Activated effector memory CD4-positive, alpha-beta T cell treated with anti-CD3 and anti-CD28 coated beads, Interleukin-2, amount 50 U/mL, for 16 hours (primary cell): ENCODE measurements at regions not wholly inside any gene's neighbourhood (a gene's known extent, or its start where the extent isn't known, plus 50 kb on each side); places are given as distances from the start of the nearest gene placed in this dataset.
A peak's percentile ranks its signal among the peaks of the same experiment; 100 is the strongest.
"Not testable (repeated sequence)": the region's sequence is repeated elsewhere in the genome, so short reads cannot be mapped to it uniquely, and the experiment has no call there.

Experiments used
- DNase-seq: peaks from one replicate; pipeline ENCODE4 v3.0.0-alpha.2; 2020

DNA sequence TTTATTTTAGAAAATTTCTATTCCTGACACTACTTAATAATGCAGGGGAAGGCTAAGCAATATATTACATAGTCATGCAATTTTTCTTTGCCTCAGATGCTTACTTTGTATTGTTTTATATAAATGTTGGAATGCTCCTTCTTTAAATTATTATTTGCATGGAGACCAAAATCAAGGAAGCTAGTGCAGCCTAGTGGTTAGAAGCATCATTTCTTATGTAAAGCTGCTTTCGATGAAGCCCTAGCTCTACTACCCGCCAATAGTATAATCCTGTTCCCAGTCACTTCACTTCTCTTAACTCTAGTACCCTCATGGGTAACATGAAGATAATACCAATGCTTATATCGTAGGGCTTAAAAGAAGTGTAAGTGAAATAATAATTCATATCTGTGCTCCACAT, 198.9 kb downstream of the LRATD1 start:
- DNase-seq, result no peak

DNA sequence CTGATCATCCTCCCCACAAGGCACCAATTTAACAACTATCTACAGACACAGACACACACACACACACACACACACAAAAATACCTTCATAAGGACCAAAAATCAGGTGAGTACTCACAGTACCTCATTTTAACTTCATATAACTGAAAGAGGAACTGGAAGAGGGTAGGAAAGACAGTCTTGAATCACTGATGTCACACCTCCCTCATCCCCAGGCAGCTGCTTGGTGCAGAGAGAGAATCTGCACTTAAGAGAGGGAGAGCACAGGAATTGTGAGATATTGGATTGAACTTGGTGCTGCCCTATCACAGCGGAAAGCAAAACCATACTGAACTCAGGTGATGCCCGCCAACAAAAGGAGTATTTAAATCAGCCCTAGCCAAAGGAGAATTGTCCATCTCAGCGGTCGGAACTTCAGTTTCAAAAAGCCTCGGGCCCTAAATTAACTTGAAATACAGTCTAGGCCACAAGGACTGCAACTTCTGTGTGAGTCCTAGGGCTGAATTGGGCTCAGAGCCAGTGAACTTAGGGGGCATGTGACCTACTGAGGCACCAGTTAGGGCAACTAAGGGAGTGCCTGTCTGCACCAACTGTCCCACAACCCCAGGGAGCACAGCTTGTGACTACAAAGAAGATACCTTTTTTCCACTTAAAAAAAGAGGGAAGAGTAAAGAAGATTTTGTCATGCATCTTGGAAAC, 211.1 kb downstream of the LRATD1 start:
- DNase-seq, result no peak

GRCh38 chr2:14855751-14856150, 223.2 kb downstream of the LRATD1 start:
- no peak for DNase-seq

DNA sequence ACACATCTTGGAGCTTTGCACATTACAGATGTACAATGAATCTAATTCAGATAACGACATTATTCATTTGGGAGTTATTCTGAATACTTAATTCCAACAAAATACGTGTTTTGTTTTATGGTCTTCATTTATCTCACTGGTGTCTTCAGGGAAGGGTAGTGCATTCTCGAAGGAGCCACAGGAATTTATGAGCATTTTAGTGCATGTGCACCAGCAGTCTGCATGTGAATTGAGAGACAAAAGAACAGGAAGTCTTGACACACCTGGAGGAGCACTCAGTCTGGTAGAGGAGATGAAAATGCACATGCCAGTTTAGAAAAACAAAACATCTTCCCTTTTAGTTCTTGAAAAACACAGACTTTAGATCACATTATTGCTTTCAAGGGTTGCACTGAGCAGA, 228.7 kb downstream of the LRATD1 start:
- no peak for DNase-seq

GRCh38 chr2:14866736-14867352, 234.3 kb downstream of the LRATD1 start:
- DNase-seq, result no peak

DNA sequence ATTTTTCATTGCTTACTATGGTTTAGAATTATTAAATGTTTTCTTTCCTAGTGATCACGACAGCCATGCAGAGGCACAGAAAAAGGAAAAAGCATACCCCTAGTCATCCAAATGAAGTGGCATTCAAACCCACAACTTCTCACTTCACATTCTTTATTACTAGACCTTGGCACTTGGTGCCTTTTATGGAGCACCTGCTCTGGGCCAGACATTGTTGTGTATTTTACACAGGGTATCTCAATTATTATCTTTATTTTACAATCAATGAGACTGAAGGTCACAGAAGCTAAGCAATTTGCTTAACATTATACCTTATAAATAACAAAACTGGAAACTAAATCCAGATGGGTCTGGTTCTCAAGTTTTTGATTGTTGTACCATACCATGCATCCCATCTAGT, 235.3 kb downstream of the LRATD1 start:
- DNase-seq, result no peak

DNA sequence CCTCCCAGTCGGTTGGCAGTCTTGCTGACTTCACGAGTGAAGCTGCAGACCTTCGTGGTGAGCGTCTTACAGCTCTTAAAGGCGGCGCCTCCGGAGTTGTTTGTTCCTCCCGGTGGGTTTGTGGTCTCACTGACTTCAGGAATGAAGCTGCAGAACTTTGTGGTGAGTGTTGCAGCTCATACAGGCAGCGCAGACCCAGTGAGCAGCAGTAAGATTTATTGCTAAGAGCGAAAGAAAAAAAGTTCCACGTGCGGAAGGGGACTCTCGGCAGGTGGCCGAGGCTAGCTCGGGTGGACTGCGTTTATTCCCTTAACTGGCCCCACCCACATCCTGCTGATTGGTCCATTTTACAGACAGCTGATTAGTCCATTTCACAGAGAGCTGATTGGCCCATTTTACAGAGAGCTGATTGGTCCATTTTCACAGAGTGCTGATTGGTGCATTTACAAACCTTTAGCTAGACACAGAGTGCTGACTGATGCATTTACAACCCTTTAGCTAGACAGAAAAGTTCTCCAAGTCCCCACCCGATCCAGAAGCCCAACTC, 240.3 kb downstream of the LRATD1 start:
- DNase-seq, result no peak

GRCh38 chr2:14881651-14882327, 249.3 kb downstream of the LRATD1 start:
- no peak for DNase-seq

DNA sequence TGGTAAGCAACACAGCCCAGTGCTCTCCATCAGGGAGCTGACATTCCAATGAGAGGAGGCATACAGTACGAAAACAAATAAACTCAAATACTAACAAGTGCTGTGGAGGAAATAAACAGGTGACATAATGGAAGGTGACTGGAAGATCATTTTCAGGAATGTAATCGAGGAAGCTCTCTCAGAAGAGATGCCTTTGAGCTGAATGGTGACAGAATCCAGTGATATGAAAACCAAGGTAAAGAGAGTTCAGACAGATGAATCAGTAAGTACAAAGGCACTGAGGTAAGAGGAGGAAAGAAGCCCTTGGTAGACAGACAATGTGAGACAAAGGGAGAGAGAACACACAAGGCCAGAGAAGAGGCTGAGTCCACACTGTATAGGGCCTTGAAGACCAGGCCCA, 252.1 kb downstream of the LRATD1 start:
- DNase-seq, result no peak

- DNase-seq, result no peak
Measured at GRCh38 chr2:14891546-14891945, 259.0 kb downstream of the LRATD1 start.

- DNase-seq, result no peak
Measured at GRCh38 chr2:14896330-14897030, 264.0 kb downstream of the LRATD1 start.

GRCh38 chr2:14899621-14900414, 267.3 kb downstream of the LRATD1 start:
- no peak for DNase-seq

DNA sequence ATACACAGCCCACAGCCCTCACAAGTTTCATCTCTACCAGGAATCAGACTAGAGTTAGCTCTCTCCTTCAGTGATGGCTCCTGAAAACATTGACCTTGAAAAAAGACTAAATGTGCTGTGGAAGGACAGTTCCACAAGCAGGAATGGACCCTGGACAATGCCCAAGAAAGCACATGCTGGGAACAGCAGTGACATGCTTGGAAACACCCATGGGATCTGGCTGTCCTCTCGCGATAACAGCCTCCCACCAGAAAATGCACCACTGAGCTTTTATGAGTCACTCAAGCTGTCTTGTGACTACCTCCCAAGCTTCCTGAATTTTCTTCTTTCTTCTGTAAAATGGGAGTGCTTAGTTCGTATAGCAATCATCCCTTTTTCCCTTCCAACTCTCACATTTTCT, 269.2 kb downstream of the LRATD1 start:
- DNase-seq, result no peak

DNA sequence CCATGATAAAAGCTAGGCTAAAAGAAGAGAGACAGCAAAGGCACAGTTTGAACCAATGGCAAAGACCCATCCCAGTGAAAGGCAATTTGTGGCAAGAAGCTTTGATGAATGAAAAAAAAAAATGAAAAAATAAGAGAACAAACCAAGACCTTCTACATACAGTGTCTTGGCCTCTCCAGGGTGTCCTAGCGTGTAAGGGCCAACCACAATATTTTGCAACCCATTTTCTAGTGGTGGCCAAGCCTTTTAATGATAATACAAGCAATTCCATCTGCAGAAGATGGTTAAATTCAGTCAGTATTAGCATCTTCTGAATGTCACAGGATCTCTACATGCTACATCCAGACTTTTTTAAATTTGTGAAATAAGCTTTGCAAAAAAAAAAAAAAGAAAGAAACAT, 270.4 kb downstream of the LRATD1 start:
- no peak for DNase-seq

- DNase-seq, result peak; percentile 82
Measured at GRCh38 chr2:14903709-14904374, 271.3 kb downstream of the LRATD1 start.

DNA sequence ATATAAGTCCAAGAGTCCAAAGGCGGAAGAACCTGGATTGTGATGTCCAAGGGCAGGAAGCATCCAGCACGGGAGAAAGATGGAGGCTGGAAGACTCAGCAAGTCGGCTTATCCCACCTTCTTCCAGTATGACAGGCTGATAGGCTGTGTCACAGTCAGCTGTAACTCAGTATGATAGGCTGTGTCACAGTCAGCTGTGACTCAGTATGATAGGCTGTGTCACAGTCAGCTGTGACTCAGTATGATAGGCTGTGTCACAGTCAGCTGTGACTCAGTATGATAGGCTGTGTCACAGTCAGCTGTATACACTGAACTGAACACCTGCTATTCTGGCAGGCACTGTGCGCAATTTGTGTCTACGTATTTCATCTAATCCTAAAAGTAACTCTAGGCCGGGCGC, 271.9 kb downstream of the LRATD1 start:
- DNase-seq, result not testable (repeated sequence)

DNA sequence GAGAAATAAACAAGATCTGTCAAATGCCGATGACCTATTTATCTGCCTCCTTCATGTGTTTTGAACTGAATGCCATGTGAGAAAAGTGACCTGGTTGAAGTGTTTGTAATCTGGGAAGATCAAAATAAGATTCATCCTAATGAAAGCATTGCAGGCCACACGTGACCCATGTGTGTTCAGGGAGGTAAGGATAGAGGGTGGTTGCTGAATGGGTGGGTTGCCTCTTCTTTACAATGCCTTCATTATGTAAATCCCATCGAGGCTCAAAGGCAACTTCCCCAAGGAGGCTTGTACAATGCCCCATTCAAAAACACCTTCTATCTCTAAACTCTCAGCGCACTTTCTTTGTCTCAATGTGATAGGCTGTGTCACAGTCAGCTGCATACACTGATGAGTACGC, 273.1 kb downstream of the LRATD1 start:
- no peak for DNase-seq

DNA sequence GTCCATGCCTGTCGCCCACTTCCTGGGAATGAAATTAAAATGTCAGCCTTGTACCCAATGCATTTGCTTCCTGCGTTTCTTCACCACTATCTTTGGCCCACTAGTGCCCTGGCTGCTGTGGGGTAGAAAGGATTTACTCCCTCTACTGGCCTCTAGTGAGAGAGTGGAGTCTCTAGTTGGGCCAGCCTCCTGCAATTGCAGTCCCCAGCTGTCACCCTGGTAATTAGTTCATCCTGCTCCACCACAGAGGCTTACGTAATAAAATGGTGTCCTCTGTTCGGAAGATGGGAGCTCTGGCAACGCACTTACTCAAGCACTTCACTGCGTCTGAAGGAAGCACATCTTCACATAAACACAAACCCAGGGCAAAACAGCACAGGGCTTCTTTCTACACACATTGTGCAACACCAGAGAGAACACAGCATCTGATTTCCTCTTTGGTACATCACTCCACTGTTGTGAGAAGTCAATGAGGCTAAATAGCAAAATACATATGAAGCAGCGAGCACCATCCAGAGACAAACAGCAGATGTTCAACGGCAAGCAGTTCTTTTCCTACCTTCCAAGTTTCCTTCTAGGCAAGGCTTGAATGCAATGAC, 274.6 kb downstream of the LRATD1 start:
- no peak for DNase-seq

DNA sequence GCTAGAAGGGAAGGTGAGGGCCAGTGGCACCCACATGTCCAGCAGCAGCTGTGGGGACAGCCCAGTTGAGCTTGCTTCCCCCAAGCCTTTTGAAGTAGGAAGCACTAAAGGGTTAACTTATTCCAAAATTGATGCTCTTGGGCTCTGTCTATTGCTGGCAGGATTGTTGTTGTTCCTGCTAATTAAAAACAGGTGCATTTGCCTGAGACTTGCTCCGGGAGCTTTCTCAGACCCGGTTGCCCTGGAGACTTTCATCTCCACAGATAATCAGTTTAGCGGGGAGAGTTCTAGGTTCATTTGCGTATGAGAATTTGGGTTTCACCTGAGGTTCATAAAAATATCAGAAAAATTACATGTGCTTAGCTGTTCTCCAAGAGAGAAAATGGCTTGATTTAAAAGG, 277.3 kb downstream of the LRATD1 start:
- DNase-seq, result no peak

GRCh38 chr2:14910654-14911053, 278.1 kb downstream of the LRATD1 start:
- no peak for DNase-seq

DNA sequence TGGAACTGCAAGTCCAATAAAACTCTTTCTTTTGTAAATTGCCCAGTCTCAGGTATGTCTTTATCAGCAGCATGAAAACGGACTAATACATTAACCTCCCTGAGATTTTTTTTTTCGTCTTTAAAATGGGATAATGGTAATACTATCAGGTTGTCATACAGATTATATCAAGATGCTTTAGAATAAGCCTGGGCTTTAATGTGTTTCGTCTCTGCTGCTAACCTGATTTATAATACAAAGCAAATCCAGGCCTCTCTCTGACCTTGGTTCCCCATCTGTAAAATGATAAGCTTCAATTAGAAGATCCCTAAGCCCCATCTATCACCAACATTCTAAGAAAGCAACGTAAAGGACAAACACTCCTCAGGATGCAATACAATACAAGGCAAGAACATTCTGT, 283.5 kb downstream of the LRATD1 start:
- no peak for DNase-seq
